Hematopoietic multipotent progenitor cell treated with erythropoietin and hydrocortisone succinate and interleukin-3 and kit ligand, for 17 days (in vitro differentiated cells): ENCODE measurements at regions not wholly inside any gene's neighbourhood (a gene's known extent, or its start where the extent isn't known, plus 50 kb on each side); places are given as distances from the start of the nearest gene placed in this dataset.
A peak's percentile ranks its signal among the peaks of the same experiment; 100 is the strongest.
"Not testable (repeated sequence)": the region's sequence is repeated elsewhere in the genome, so short reads cannot be mapped to it uniquely, and the experiment has no call there.

ENCODE experiments used
- DNase-seq: peaks from one replicate; pipeline ENCODE4 v3.0.0-alpha.2; 2015; ENCODE audit warnings: low spot score

- no peak for DNase-seq
Measured at GRCh38 chr7:35971133-35971891, 170.5 kb downstream of the SEPTIN7 start.

- DNase-seq: peak; percentile 69
Measured at GRCh38 chr7:35975851-35976454, 175.1 kb downstream of the SEPTIN7 start.

GRCh38 chr7:35978816-35979640 lies 174.0 kb upstream of the EEPD1 start:
- DNase-seq: not testable (repeated sequence)

GRCh38 chr7:35982600-35982999 lies 170.5 kb upstream of the EEPD1 start:
- no peak for DNase-seq

GRCh38 chr7:35983626-35984025 lies 169.4 kb upstream of the EEPD1 start:
- no peak for DNase-seq

GRCh38 chr7:35985126-35985754 lies 167.8 kb upstream of the EEPD1 start:
- peak; percentile 12 for DNase-seq

GRCh38 chr7:35987016-35987415 lies 166.0 kb upstream of the EEPD1 start:
- DNase-seq: no peak

GRCh38 chr7:35988105-35988504 lies 164.9 kb upstream of the EEPD1 start:
- no peak for DNase-seq

- no peak for DNase-seq
Measured at GRCh38 chr7:35988818-35989217, 164.2 kb upstream of the EEPD1 start.

GRCh38 chr7:35991511-35992232 lies 161.4 kb upstream of the EEPD1 start:
- no peak for DNase-seq

- DNase-seq: no peak
Measured at GRCh38 chr7:35992436-35992835, 160.6 kb upstream of the EEPD1 start.

GRCh38 chr7:35993113-35993512 lies 159.9 kb upstream of the EEPD1 start:
- no peak for DNase-seq

- no peak for DNase-seq
Measured at GRCh38 chr7:35993676-35994606, 159.1 kb upstream of the EEPD1 start.

- no peak for DNase-seq
Measured at GRCh38 chr7:35995334-35995733, 157.7 kb upstream of the EEPD1 start.

GRCh38 chr7:35998481-35998880 lies 154.6 kb upstream of the EEPD1 start:
- DNase-seq: no peak

- DNase-seq: no peak
Measured at GRCh38 chr7:36001546-36001945, 151.5 kb upstream of the EEPD1 start.

GRCh38 chr7:36002900-36003299 lies 150.2 kb upstream of the EEPD1 start:
- no peak for DNase-seq

- DNase-seq: no peak
Measured at GRCh38 chr7:36003343-36003742, 149.7 kb upstream of the EEPD1 start.

- no peak for DNase-seq
Measured at GRCh38 chr7:36005293-36005692, 147.8 kb upstream of the EEPD1 start.

- DNase-seq: no peak
Measured at GRCh38 chr7:36005876-36006275, 147.2 kb upstream of the EEPD1 start.
